B cell (primary cell): ENCODE measurements at regions not wholly inside any gene's neighbourhood (a gene's known extent, or its start where the extent isn't known, plus 50 kb on each side); places are given as distances from the start of the nearest gene placed in this dataset.
"Not testable (repeated sequence)": the region's sequence is repeated elsewhere in the genome, so short reads cannot be mapped to it uniquely, and the experiment has no call there.

Experiments used
- ATAC-seq: fragments of 200-7000 bp; cut with Tn5 transposase; one replicate; pipeline ENCODE4 v1.10.0; 2021; ENCODE audit warnings: low read depth, mild to moderate bottlenecking, moderate number of reproducible peaks, moderate library complexity
- CTCF ChIA-PET: fragments of 350-600 bp; sonication (Branson Sonifier 250); formaldehyde crosslinking; loops from one replicate; lab custom pipeline; 2021; ENCODE audit warnings: antibody characterized with exemption, inconsistent platforms; lab: Charles Lee
- POLR2A ChIA-PET: fragments of 350-600 bp; sonication (Branson Sonifier 250); formaldehyde crosslinking; loops from one replicate; lab custom pipeline; 2021; ENCODE audit warnings: antibody characterized with exemption; lab: Charles Lee
- DNase-seq: peaks from one replicate; pipeline ENCODE4 v3.0.0; 2013
- H2AFZ ChIP-seq: 2 replicates; pipeline ENCODE4 v1.6.1; 2012; ENCODE audit warnings: mild to moderate bottlenecking, low read depth, low read length; ENCODE audit not compliant: insufficient read depth, poor library complexity, severe bottlenecking
- H3K27ac ChIP-seq, 2 donors: 1 replicate in 1 of 2; 2 replicates in 1 of 2; pipeline ENCODE4 v1.5.1; 2012 to 2013; ENCODE audit warnings: low read length in 2 of 2, mild to moderate bottlenecking in 2 of 2, moderate library complexity in 1 of 2
- H3K27me3 ChIP-seq, 4 experiments: fragments of 200-600 bp in 1 of 4; sonication (generic) in 1 of 4; replicated peaks in 1 of 4; 1 replicate in 2 of 4; 2 replicates in 2 of 4; pipeline versions ENCODE4 v1.6.1 to v1.7.0; 2013 to 2016; ENCODE audit warnings: low read length in 3 of 4, mild to moderate bottlenecking in 2 of 4, mixed read lengths in 1 of 4, moderate library complexity in 1 of 4; ENCODE audit not compliant: insufficient read depth in 4 of 4, control insufficient read depth in 3 of 4; ENCODE audit errors: control extremely low read depth in 1 of 4
- H3K36me3 ChIP-seq, 2 experiments: replicated peaks in 1 of 2; 1 replicate in 1 of 2; 2 replicates in 1 of 2; pipeline versions ENCODE4 v1.6.1 to v1.7.1; 2013; ENCODE audit warnings: low read length in 1 of 2; ENCODE audit not compliant: insufficient read depth in 2 of 2, control insufficient read depth in 1 of 2; ENCODE audit errors: control extremely low read depth in 1 of 2, extremely low read depth in 1 of 2
- H3K4me1 ChIP-seq, 2 donors: fragments of 200-600 bp in 1 of 2; sonication (generic) in 1 of 2; 1 replicate in 1 of 2; 2 replicates in 1 of 2; pipeline versions ENCODE4 v1.5.1 to v1.6.1; 2013 to 2017; ENCODE audit warnings: low read length in 2 of 2; ENCODE audit not compliant: control insufficient read depth in 2 of 2, insufficient read depth in 2 of 2
- H3K4me2 ChIP-seq: replicated peaks from 2 replicates; pipeline ENCODE3; 2012; ENCODE audit warnings: mild to moderate bottlenecking, low read depth, low read length; ENCODE audit not compliant: poor library complexity, severe bottlenecking
- H3K4me3 ChIP-seq, 5 experiments: fragments of 200-600 bp in 1 of 5; sonication (generic) in 1 of 5; 1 replicate in 3 of 5; 2 replicates in 2 of 5; pipeline versions ENCODE4 v1.5.1 to v1.7.0; 2011 to 2016; ENCODE audit warnings: low read length in 4 of 5, mild to moderate bottlenecking in 4 of 5, low read depth in 2 of 5, control low read depth in 1 of 5, moderate library complexity in 1 of 5; ENCODE audit not compliant: insufficient read depth in 1 of 5; ENCODE audit errors: control extremely low read depth in 1 of 5, extremely low read depth in 1 of 5
- H3K79me2 ChIP-seq: fragments of 200-600 bp; sonication (generic); one replicate; pipeline ENCODE4 v1.6.0; 2016; ENCODE audit warnings: low read length; ENCODE audit not compliant: control insufficient read depth, insufficient read depth
- H3K9ac ChIP-seq: fragments of 200-600 bp; sonication (generic); 2 replicates; pipeline ENCODE4 v1.6.1; 2017; ENCODE audit warnings: mild to moderate bottlenecking, low read length, moderate library complexity
- H3K9me3 ChIP-seq, 3 donors: one replicate each; pipeline versions ENCODE4 v1.6.1 to v1.7.1; 2013; ENCODE audit warnings: low read length in 2 of 3; ENCODE audit not compliant: control insufficient read depth in 2 of 3, insufficient read depth in 1 of 3; ENCODE audit errors: control extremely low read depth in 1 of 3
- H4K20me1 ChIP-seq: 2 replicates; pipeline ENCODE4 v1.6.0; 2012; ENCODE audit warnings: mild to moderate bottlenecking, low read length; ENCODE audit not compliant: insufficient read depth, control insufficient read depth, poor library complexity, severe bottlenecking
- H3K27ac Mint-ChIP-seq: one replicate; pipeline ENCODE4 v1.8.0; 2021; ENCODE audit warnings: mixed read lengths
- H3K27me3 Mint-ChIP-seq: one replicate; pipeline ENCODE4 v1.8.0; 2021; ENCODE audit warnings: mixed read lengths
- H3K4me1 Mint-ChIP-seq: one replicate; pipeline ENCODE4 v1.8.0; 2021; ENCODE audit warnings: mixed read lengths
- H3K4me3 Mint-ChIP-seq: one replicate; pipeline ENCODE4 v1.8.0; 2021; ENCODE audit warnings: mixed read lengths
- H3K9me3 Mint-ChIP-seq: one replicate; pipeline ENCODE4 v1.8.0; 2022; ENCODE audit warnings: mixed read lengths; ENCODE audit not compliant: insufficient read depth
- CTCF ChIP-seq: fragments of 200-600 bp; IDR thresholded peaks from one replicate; pipeline ENCODE4 v1.8.0; 2022; ENCODE audit warnings: antibody characterized with exemption, mild to moderate bottlenecking
- EZH2 ChIP-seq: IDR thresholded peaks from 2 replicates; pipeline ENCODE4 v1.6.1; 2012; ENCODE audit warnings: borderline replicate concordance, low read depth, mild to moderate bottlenecking, moderate library complexity, low read length; ENCODE audit not compliant: insufficient read depth, poor library complexity, severe bottlenecking
- WGBS: methylation state at CpG from one replicate; pipeline ENCODE4 v1.1.5; 2013; ENCODE audit warnings: missing lambda C conversion rate; ENCODE audit not compliant: insufficient coverage; 5-methylcytosine and 5-hydroxymethylcytosine counted together
- intact Hi-C: fragments of 100-400 bp; cut with micrococcal nuclease; formaldehyde crosslinking; loops from one replicate; pipeline ENCODE4 v1.10.0; 2022

- no peaks in the 10 kb centered on the region for H3K9me3 ChIP-seq
- intact Hi-C loops: no loop called here
- no peak overlapping the region for H3K4me2 ChIP-seq
- H3K4me3 ChIP-seq: no peak overlapping the region
- H3K4me1 ChIP-seq: no peaks in the 10 kb centered on the region
- Mint-ChIP-seq H3K4me1 (no peaks in the 10 kb centered on the region), H3K27ac (no peak overlapping the region), H3K9me3 (no peaks in the 10 kb centered on the region), H3K27me3 (peaks cover 31% of the 10 kb centered on the region), H3K4me3 (no peak overlapping the region)
- DNase-seq: no peak
- no peak overlapping the region for H3K27ac ChIP-seq
- H4K20me1 ChIP-seq: no peaks in the 10 kb centered on the region
- peaks cover 0 to 13% (median 2%) of the 10 kb centered on the region in 4 experiments for H3K27me3 ChIP-seq
- no peaks in the 10 kb centered on the region for H3K36me3 ChIP-seq
- H3K79me2 ChIP-seq: no peaks in the 10 kb centered on the region
- H3K9ac ChIP-seq: no peak overlapping the region
- WGBS: 32% methylated on average over 4 of the region's 4 CpGs
- ChIA-PET CTCF (no interaction called here), POLR2A (no interaction called here)
- no peak overlapping the region for H2AFZ ChIP-seq
- no peak for ATAC-seq
- no peak for TF ChIP-seq EZH2
- no peak for TF ChIP-seq CTCF
Observed at GRCh38 chr17:77634710-77635109, 323.8 kb upstream of the TNRC6C start.

GRCh38 chr17:77635176-77635575 lies 323.3 kb upstream of the TNRC6C start:
- no peak overlapping the region for H3K4me2 ChIP-seq
- DNase-seq (no peak), ATAC-seq (no peak)
- no peaks in the 10 kb centered on the region for H3K9me3 ChIP-seq
- TF ChIP-seq EZH2 (no peak), CTCF (no peak)
- peaks cover 33% of the 10 kb centered on the region for H3K27me3 Mint-ChIP-seq
- intact Hi-C loops: no loop called here
- H4K20me1 ChIP-seq: no peaks in the 10 kb centered on the region
- H3K4me3 Mint-ChIP-seq: no peak overlapping the region
- H3K27ac Mint-ChIP-seq: no peak overlapping the region
- H3K36me3 ChIP-seq: no peaks in the 10 kb centered on the region
- no peaks in the 10 kb centered on the region for H3K9me3 Mint-ChIP-seq
- H3K4me1 Mint-ChIP-seq: no peaks in the 10 kb centered on the region
- no peak overlapping the region for H3K9ac ChIP-seq
- CTCF ChIA-PET: no interaction called here
- WGBS: 68% methylated on average over 3 of the region's 4 CpGs
- no peak overlapping the region for H2AFZ ChIP-seq
- H3K4me3 ChIP-seq: no peak overlapping the region
- POLR2A ChIA-PET: no interaction called here
- no peak overlapping the region for H3K27ac ChIP-seq
- peaks cover 0 to 13% (median 2%) of the 10 kb centered on the region in 4 experiments for H3K27me3 ChIP-seq
- H3K79me2 ChIP-seq: no peaks in the 10 kb centered on the region
- H3K4me1 ChIP-seq: no peaks in the 10 kb centered on the region

- H3K4me1 ChIP-seq, H2AFZ ChIP-seq, ATAC-seq, H3K36me3 ChIP-seq, H3K27ac ChIP-seq, H3K79me2 ChIP-seq, H3K4me1 Mint-ChIP-seq, H3K9ac ChIP-seq, CTCF ChIA-PET, DNase-seq, H3K4me2 ChIP-seq, intact Hi-C loops, H3K9me3 ChIP-seq, H4K20me1 ChIP-seq, H3K9me3 Mint-ChIP-seq, H3K4me3 Mint-ChIP-seq, POLR2A ChIA-PET, H3K4me3 ChIP-seq, H3K27ac Mint-ChIP-seq: not testable (repeated sequence)
- peaks cover 38% of the 10 kb centered on the region for H3K27me3 Mint-ChIP-seq
- H3K27me3 ChIP-seq: peaks cover 0 to 13% (median 2%) of the 10 kb centered on the region in 4 experiments
- WGBS: 94% methylated on average over 3 of the region's 3 CpGs
Observed at GRCh38 chr17:77635785-77636184, 322.7 kb upstream of the TNRC6C start.
